HG03280 (cell line): ENCODE measurements at regions not wholly inside any gene's neighbourhood (a gene's known extent, or its start where the extent isn't known, plus 50 kb on each side); places are given as distances from the start of the nearest gene placed in this dataset.
"Not testable (repeated sequence)": the region's sequence is repeated elsewhere in the genome, so short reads cannot be mapped to it uniquely, and the experiment has no call there.

Source experiments
- ATAC-seq: cut with Tn5 transposase; IDR thresholded peaks from one replicate; pipeline ENCODE4 v1.9.1; 2021; ENCODE audit warnings: mild to moderate bottlenecking, moderate library complexity; ENCODE audit not compliant: unreplicated experiment

DNA sequence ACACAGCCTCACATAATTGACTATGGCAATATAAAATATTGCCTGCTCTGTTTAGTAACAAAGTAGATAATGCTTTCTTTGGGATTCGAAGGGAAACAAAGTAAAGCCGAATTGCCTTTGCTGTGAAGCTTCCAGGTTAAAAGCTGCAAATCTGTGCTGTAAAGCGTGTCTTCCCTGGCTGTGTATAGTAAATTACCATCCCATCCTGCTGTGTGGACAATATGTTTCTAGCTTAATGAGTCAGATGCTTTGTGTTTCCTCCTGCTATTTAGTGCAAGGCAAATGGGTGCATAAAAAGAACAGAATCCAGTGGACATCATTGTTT, 265.1 kb downstream of the SOCS6 start:
- no peak for ATAC-seq

DNA sequence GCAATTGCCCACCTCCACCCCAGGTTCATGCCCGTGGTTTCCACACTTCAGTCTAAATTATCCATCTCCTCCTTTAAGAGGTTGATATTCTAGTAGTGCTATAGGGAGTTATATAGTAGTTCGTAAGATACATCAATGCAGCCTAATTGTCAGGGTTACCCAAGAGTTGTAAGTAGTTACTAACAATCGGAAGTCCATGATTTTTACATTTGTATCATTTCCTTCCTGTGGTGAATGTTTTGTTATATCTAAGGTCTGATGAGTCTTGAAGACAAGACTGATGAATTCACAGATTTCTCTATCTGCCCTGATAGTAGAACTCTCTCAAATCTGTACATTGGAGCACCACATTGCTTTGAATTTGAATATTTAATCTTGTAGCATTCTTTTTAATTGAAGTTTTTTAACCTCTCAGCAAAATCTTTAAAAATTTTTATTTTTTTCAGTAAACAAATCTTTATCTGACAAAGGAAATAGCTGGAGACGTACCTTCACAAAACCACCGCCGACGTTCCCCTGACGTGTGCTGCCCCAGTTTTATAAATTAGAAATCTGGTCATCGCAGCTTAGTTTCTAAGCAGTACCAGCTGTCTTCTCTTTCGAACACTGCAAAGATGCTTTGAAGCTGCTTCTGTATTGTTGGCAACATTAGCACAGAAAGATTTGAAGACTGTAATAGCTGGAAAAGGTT, 264.5 kb downstream of the SOCS6 start:
- ATAC-seq = no peak

DNA sequence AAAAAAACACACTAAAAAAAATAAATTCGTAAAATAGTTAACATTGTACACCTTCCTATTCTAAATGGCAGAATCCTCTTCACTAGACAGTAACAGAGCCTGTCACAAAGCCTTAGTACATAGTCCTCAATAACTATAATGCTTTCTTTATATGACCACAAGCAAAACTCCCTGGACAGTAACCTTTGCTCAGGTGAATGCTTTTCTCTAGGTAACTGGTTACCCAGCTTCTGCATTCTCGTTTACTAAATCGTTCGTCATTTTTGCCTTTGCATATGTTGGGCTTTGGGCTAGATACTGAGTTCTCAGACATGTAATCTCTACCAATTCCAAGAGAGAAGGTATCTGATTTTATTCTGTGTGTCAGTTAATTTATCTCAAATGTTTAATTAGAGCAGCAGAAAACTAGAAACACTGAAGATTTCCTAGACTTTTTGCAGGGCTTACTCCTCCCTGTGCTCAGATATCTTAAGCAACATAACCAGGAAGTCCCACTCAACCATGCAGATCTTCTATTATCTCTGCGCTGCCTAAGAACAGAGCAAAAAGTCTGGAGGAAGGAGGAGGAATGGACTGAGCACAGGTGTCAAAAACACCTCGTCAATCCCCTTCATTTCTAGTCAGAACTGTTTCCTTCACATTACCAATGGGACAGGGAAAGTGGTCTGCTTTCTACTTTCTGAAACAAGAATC, 247.7 kb downstream of the SOCS6 start:
- ATAC-seq = no peak

DNA sequence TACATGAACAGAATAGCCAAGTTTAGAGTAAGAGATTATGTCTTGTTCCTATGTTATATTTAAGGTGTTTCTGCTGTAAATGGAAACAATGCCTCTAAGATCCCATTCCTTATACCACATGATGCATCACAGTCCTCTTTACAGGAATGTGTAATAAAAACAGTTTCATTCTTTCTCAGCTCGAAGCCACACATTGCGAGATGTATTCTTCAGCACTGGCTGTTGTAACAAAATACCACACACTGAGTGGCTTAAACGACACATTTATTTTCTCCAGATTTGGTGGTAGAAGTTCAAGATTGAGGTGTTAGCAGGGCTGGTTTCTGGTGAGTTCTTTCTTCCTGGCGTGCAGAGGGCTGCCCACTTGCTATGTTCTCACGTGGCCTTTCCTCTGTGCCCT, 246.2 kb downstream of the SOCS6 start:
- ATAC-seq = no peak

DNA sequence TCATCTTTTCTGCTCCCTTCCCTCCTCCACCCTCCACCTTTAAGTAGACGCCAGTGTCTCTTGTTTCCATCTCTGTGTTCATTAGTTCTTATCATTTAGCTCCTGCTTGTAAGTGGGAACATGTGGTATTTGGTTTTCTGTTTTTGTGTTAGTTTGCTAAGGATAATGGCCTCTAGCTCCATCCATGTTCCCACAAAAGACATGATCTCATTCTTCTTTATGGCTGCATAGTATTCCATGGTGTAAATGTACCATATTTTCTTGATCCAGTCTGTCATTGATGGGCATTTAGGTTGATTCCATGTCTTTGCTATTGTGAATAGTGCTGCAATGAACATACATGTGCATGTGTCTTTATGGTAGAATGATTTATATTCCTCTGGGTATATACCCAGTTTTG, 236.5 kb downstream of the SOCS6 start:
- not testable (repeated sequence) for ATAC-seq

DNA sequence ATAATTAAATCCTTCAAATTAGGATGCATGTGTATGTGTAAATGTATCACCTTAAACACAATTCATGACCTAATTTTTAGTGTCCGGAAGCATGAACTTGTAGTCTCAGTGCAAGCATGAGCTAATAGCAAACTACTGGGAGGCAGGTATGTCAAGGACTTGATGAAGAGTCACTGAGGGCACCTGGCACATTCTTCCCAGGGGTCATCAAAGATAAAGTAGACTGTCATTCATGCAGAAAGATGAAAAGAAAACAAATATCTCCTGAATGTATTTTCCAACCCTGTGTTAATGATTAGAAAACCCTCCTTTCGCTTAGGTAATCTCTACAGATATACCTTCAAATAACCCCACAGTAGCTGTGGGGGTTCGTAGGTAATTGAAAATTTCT, 234.9 kb downstream of the SOCS6 start:
- no peak for ATAC-seq

DNA sequence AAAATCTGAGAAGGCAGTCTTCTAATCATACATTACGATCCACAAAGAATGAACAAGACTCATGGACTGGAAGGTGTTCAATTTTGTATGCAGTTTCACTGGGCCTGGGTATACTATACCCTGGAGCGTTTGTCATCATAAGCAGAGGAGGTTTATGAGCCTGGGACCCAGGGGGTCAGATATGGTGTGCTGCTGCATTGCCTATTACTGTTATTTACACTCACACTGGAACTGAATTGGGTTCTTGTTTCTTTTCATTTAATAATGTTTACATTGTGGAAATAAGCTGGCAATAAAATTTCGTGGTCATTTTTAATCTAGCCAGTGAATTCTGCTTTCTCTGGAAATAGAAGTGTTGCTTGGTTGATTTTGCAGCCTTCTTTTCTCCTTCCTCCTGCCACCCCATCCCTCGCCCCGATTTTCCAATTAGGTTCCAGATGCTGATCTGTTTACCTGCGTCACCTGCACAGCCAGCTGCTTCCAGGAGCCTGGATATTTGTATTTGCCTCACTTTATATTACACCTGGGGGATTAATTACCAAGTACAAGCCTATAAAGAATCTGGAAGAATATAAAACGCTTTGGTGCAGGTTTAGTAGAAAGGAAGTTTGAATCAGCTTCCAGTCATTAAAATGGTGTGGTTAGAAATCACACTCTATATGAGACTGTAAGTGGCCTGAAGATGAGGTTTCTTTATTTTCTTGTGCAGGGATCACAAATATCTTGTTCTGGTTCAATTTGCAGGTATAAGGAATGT, 234.4 kb downstream of the SOCS6 start:
- ATAC-seq = no peak

DNA sequence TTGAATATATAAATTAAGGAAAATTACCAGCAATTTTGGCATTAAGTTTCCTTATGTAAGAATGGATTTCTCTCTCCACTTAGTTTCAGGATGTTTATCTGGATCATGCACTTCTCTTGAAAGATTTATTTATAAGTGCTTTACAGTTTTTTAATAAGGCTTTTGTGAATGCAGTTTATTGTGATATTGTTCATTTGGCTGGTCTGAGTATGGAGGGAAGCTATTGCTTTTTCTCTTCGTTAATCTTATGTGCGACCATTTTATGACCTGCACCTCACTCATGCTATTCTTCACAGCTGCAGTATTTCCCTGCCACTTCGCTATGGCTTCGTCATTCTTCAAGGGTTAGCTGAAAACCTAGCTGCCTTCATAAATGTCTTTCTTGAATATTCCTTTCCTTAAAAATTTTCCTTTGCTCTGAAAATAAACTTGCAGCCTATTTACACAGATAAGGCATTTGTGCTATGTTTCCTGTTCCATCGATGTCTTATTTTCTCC, 233.4 kb downstream of the SOCS6 start:
- no peak for ATAC-seq

DNA sequence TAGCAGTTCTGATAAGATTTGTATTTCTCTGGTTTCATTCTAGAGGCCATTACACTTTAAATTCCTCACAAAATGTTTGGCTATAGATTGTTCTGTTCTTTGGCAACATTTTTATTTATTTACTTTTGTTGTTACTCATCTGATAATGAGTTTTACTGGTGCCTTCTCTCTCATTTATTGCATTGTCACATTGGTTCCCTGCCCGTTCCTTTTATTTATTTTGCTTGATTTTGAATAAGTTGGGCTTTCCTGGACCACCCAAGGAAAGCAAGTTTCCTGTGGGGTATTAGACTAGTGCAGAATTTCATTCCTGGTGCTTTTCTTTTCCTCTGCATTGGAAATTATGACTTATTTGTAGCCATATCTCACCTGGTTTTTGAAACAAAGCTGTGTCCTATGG, 232.0 kb downstream of the SOCS6 start:
- ATAC-seq = no peak

DNA sequence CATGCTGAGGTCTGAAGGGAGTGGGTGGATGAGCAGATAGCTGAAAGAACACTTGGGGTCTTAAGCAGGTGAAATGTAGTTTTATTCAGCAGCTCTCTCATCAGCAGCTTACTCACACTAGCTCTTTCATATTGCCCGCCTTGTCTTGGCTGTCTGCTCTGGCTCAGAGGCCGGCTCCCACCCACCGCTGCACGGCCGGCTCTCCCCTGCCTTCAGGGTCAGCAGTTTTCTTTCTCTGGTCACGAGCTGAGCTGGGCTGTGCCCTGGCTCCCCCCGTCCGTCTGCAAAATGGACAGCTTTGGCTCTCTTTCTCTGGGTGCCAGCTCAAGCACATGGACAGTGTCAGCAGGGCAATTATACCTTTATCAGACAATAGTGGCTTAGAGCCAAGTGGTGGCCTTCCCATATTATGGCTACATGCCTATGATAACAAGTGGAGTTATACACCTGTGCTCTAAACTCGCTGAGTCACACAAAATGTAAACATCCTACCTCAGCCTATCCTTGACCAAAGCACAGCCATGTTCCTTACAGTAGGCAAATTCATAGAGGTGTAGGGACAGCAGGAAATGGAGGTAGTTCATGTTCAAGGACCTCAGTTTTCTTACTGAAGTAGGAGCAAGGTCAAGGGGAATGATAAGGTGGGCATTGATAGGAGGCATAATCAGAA, 224.8 kb downstream of the SOCS6 start:
- no peak for ATAC-seq

DNA sequence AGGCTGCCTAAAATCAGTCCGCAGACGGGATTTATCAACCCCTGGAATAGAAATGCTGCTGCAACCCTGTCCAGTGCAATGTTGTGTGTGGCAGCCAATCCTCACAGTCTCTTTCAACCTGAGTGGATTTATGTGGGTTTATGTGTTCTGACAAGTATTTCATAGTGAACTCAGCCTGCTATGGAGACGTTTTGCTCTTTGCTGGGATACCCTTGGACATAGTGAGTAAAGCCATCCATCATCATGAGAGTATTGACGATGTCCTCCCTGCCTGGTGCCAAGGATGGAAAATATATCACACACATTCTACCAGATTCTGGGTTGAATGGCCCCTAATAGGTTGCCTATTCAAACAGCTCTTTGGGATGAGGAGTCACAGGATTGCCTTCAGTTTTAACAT, 219.1 kb downstream of the SOCS6 start:
- no peak for ATAC-seq

DNA sequence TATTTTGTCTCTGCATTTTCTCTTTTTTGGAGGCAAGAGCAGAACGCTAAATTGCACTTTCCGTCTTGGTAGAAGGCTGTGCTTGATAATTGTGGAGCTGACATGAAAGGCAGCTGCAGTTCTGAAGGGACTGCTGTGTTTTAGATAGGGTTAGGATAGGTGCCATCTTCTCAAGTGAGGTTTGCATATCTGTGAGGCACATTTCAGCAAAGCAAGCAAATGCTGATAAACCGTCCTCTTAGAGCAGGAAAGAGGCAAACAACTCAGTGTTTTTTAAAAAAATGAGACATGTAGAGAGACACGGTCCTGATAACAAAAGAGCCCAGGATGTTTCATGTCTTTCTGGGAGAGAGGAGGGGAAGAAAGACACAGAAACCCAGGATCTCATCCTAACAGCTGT, 217.7 kb downstream of the SOCS6 start:
- no peak for ATAC-seq

DNA sequence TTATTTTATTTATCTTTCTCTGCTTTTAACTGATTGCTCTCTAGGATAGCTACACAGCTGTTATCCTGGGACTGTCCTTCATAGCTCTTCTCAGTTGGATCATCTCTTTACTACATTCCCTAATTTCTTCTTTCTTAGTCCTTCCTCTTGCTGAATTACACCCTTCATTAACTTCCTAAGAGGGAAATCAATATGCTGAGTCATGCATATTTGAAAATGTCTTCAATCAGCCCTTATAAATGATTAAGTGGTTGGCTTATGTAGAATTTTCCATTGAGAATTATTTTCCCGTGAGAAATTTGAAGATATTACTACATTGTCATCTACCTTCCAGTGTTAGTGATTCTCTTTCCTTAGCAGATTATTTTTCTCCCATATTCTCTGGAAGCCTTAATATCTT, 214.2 kb downstream of the SOCS6 start:
- ATAC-seq = no peak

DNA sequence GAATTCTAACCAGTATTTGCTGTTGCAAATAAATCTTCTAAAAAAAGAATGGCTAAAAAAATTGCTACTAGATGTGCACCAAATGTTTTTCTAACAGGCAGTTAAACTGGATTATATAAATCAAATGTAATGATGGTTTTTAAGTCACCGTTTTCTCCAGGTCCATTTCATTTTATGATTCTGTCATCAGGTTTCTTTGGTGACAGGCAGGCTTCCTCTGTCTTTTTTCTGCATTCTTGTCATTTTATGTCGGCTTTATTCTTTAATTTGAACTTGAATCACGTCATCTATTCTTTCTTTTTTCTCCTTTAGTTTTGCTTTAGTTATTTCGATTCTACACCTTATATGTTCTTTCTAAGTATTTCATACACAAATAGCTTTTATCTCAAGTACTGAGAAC, 212.5 kb downstream of the SOCS6 start:
- no peak for ATAC-seq

DNA sequence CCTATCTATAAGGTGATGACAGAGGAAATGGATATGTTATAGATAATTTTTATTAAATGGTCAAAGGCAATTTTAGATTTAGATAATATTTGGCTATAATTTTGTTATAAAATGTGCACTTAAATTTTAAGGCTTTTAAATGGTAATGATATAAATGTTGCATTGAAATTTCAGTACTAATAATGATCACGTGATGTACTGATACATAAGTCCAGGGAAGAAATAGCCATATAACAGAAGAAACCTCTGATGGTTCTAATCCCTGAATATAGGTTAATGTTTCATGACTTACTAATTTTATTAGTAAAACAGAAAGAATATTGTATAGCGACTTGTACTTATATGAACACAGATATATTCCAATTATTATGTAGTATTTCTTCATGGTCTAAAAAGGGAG, 211.9 kb downstream of the SOCS6 start:
- no peak for ATAC-seq

DNA sequence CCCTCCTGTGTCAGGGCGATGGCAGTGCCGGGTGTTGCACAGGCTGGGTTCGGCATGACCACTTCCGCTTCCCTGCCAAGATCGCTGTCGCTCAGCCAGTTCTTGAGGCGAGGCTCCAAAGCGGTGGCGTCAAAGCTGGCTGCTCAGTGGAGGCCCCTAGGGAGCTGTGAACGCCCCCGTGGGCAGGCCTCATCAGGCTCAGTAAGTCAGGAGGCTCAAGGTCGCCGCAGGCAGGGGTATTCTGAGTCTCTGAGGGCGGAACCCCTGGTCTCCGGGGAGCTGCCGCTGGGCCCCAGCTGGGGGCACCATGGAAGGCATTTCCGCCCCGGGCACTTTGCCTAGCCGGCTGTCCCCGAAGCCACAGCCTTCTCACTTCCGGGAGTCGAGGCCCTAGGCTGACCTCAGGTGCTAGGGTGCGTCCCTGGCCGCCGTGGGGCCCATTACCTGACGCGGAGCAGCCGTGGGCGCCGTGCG, 210.4 kb downstream of the SOCS6 start:
- no peak for ATAC-seq

DNA sequence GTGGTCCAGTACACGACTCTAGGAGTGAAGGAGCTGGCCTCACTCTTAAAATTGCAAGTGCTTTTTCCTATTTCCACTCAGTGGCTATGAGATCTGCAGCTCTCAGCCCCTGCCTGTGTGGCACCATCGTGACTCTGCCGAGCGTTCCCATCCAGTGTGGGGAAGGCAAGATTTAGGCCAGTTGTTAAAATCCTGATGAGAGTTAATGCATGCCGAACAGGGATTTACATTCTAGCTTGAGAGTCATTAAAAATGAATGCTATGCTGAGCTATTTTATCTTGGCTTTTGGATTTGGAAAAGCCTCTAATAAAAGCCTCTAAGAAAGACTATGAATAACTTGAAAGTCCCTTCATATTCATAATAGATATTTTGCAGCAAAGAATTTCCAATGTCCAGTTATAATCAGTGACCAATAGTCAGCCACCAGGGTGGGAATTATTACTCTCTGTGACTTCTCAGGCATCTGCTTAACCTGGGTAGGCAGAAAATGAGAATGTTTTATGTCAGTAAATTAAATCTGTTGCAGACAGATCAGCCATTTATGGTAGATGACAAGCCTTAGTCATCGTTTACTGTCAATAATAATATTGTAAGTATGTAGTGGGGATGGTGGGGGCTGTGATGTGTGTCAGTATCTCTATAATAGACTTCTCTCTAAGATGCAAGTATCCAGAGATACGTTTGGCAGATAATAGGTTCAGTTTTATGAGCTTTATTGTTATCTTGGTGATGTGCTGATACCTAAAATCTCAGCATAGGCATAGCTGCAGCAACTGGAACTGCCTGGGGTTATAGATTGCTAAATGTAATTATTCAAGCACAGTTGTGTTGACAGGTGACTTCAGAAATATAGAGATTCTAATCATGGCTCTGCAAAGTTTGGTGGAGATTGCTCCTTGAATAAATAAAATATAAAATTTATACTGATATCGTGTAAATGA, 207.8 kb downstream of the SOCS6 start:
- no peak for ATAC-seq

DNA sequence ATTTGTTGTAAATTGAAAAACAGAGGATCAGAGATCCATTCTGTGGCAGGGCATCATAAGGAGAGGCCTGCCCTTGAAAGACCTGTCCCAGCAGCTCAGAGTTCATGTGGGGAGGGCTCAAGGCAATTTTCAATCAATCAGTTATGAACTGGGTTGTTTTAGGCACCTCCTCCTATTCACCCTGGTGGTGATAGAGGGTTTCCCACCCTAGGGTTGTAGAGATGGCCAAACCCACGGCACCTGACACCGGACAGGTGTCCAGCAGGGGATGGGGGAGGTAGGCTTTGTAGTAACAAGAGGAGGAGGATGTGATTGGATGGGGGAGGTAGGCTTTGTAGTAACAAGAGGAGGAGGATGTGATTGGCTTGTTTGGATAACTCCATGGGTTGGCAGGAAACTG, 205.7 kb downstream of the SOCS6 start:
- no peak for ATAC-seq

DNA sequence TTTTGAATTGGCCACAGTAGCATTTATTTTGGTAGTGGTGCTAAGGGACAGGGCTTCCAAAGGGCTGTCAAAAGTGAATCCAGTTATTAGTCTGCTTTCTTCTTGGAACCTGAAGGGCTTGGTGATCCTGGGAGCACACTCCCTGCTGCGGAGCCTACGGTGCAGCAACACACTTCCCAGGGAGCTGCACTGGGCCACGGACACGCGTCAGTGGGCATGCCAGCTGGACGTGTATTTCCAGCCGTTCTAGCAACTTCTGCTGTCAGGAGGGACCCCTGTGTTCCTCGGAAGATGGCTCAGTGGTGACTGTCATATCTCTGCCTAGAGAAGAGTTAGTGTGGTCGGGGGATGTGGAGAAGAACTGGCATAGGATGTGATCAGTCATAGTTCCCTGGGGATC, 204.6 kb downstream of the SOCS6 start:
- ATAC-seq = no peak

DNA sequence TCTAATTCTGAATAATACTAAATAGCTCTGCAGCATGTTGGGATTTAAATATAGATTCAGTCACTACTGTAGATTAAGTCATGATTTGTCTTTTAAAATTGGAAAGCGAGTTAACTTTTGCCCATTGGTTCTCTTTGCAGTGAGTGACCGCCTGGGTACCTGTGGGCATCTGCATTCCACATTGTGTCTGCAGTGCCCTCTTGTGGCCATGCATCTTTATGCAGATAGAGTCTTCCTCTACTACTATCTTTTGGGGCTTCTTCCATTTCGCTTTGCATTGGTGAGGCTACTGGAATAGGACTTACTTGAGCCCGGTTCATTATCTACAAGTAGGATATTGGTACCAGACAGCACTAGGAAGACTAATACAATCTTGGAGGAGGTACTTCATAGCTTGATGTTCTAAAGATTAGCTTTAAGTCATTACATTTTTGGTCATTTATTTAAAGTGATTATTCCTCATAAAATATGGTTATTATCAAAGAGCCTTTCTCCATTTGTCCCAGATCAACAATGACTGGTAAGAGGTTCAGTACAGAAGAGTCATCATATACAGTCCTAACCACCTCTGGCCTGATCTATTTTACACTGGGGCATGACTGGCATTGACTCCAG, 203.0 kb downstream of the SOCS6 start:
- peak; percentile 86 for ATAC-seq
